ENCODE measurements at regions not wholly inside any gene's neighbourhood (a gene's known extent, or its start where the extent isn't known, plus 50 kb on each side); places are given as distances from the start of the nearest gene placed in this dataset.

DNA sequence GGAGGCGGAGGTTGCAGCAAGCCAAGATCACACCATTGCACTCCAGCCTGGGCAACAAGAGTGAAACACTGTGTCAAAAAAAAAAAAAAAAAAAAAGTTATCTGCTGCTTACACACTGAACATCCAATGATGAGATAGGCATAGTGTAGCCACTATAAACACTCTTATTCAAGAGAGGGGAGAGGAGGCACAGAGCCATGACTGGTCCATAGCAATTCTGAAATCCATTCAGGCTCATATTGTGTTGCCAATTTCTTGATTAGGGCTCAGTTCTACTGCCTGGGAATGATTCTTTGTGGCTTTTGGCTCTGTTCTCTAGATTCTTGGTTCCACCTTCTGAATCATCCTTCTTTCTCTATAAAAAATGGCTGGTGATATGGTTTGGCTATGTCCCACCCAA, 136.1 kb downstream of the ZFP36L2 start:
- TF ChIP-seq POLR2AphosphoS5 (IDR thresholded peaks at IDR 0.05; ENCODE audit: low read depth, low read length) (no peak), SIN3A (IDR thresholded peaks at IDR 0.05; ENCODE audit: borderline replicate concordance, insufficient read depth, low read length) (no peak), TAF1 (IDR thresholded peaks at IDR 0.05; ENCODE audit: borderline replicate concordance, insufficient read depth, low read length) (no peak)

Data from PFSK-1 (cell line).